ENCODE measurements at regions not wholly inside any gene's neighbourhood (a gene's known extent, or its start where the extent isn't known, plus 50 kb on each side); places are given as distances from the start of the nearest gene placed in this dataset.

DNA sequence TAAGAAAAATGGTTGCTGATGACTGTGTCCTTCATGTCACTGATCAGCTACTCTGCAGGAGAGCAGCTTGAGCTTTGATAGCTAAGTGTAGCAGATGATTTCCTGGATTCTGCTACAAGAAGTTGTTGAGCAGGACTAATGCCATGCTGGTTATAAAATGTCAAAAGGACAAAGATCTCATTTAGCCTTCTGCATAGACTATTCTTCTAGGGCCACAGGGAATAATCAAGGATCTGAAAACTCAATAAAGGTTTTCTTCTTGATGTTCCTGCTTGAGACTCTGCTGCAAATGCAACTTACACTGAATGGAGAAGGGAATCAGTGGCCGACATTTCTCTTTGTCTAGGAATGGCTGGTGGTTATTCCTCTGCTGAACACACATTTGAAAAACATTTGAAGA is 360.3 kb upstream of the PTCHD4 start:
- TF ChIP-seq, protein P1, sequence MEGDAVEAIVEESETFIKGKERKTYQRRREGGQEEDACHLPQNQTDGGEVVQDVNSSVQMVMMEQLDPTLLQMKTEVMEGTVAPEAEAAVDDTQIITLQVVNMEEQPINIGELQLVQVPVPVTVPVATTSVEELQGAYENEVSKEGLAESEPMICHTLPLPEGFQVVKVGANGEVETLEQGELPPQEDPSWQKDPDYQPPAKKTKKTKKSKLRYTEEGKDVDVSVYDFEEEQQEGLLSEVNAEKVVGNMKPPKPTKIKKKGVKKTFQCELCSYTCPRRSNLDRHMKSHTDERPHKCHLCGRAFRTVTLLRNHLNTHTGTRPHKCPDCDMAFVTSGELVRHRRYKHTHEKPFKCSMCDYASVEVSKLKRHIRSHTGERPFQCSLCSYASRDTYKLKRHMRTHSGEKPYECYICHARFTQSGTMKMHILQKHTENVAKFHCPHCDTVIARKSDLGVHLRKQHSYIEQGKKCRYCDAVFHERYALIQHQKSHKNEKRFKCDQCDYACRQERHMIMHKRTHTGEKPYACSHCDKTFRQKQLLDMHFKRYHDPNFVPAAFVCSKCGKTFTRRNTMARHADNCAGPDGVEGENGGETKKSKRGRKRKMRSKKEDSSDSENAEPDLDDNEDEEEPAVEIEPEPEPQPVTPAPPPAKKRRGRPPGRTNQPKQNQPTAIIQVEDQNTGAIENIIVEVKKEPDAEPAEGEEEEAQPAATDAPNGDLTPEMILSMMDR (IDR thresholded peaks at IDR 0.05): no peak
- TF ChIP-seq POLR2A (IDR thresholded peaks at IDR 0.05): no peak
- no peak for TF ChIP-seq POLR2AphosphoS5 (IDR thresholded peaks at IDR 0.05)
